Mammary epithelial cell (primary cell): ENCODE measurements at regions not wholly inside any gene's neighbourhood (a gene's known extent, or its start where the extent isn't known, plus 50 kb on each side); places are given as distances from the start of the nearest gene placed in this dataset.

Experiments
- CTCF ChIP-seq, 2 donors: IDR thresholded peaks in 1 of 2; conservative IDR thresholded peaks in 1 of 2; 2 replicates each; pipeline ENCODE4 v1.5.1; 2011 to 2012; ENCODE audit warnings: inconsistent platforms in 2 of 2, low read length in 2 of 2, mild to moderate bottlenecking in 2 of 2, control low read depth in 1 of 2, low read depth in 1 of 2; ENCODE audit not compliant: insufficient read depth in 1 of 2; ENCODE audit errors: extremely low read depth in 1 of 2
- EZH2 ChIP-seq: IDR thresholded peaks from 2 replicates; pipeline ENCODE4 v1.6.1; 2012; ENCODE audit warnings: low read length, inconsistent platforms, borderline replicate concordance

GRCh38 chr3:152056073-152056472 is 182.6 kb downstream of the SUCNR1 start:
- TF ChIP-seq CTCF (conservative IDR thresholded peaks at IDR 0.05 in 1 of 2, IDR thresholded peaks at IDR 0.05 in 1 of 2; ENCODE audit: extremely low read depth in 1 of 2, insufficient read depth in 1 of 2, low read depth in 1 of 2, low read length in 2 of 2) (no peak), EZH2 (no peak)
